Ectodermal cell (in vitro differentiated cells): ENCODE measurements at regions not wholly inside any gene's neighbourhood (a gene's known extent, or its start where the extent isn't known, plus 50 kb on each side); places are given as distances from the start of the nearest gene placed in this dataset.

ENCODE experiments used
- H3K27ac ChIP-seq: 2 replicates; pipeline ENCODE4 v1.7.0; 2013; ENCODE audit warnings: mild to moderate bottlenecking, low read depth, low read length; ENCODE audit not compliant: insufficient read depth, poor library complexity, severe bottlenecking
- H3K27me3 ChIP-seq: 2 replicates; pipeline ENCODE4 v1.7.0; 2013; ENCODE audit warnings: mild to moderate bottlenecking, low read length; ENCODE audit not compliant: insufficient read depth, control insufficient read depth, poor library complexity, severe bottlenecking
- H3K36me3 ChIP-seq: one replicate; pipeline ENCODE4 v1.7.0; 2013; ENCODE audit warnings: low read length; ENCODE audit not compliant: control insufficient read depth, insufficient read depth
- H3K4me1 ChIP-seq: one replicate; pipeline ENCODE4 v1.7.0; 2013; ENCODE audit warnings: low read length; ENCODE audit not compliant: control insufficient read depth, insufficient read depth
- H3K4me3 ChIP-seq: 2 replicates; pipeline ENCODE4 v1.7.0; 2013; ENCODE audit warnings: low read depth, low read length, control low read depth; ENCODE audit not compliant: insufficient read depth
- H3K9me3 ChIP-seq: 2 replicates; pipeline ENCODE4 v1.7.0; 2013; ENCODE audit warnings: mild to moderate bottlenecking, low read length, moderate library complexity; ENCODE audit not compliant: control insufficient read depth
- WGBS, 2 experiments: methylation state at CpG; one replicate each; pipeline ENCODE4 v1.1.7; 2013; ENCODE audit warnings: missing lambda C conversion rate in 2 of 2; 5-methylcytosine and 5-hydroxymethylcytosine counted together

DNA sequence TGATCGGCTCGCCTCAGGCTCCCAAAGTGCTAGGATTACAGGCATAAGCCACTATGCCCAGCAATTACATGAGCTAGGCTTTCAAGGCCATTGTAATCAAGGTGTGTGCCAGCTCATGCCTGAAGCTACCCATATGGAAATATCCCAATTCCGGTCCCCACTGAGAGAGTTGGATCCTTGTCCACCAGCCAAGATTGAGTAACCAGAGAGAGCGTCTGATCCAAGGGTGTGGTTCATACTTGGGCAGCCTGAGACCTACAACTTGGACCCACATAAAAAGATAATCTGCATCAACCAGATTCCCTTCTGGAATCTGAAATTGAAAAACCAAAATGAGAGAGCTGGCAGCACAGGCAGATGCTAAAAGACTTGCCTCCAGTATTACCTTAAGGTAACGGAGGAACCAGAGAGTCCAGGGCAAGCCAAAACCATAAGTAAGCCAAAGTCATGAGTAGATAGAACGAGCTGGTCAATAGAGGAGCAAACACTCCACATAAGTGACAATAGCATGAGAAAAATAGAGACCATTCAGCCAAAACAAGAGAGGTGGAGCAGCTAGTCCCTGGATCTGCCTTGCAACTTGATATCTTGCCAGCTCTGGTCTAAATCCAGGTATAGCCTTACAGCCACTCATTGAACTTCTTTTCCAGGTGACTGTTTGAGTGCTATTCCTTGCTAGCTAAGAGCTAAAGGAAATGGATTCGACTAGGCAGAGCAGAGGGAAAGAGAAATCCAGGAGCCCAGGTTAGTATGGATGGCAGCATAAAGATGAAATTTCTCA lies 63.8 kb upstream of the ATP1A1 start:
- WGBS, 2 experiments = 89 to 95% methylated on average over 7 of the region's 7 CpGs
- no peaks in the 10 kb centered on the region for H3K9me3 ChIP-seq
- no peaks in the 10 kb centered on the region for H3K36me3 ChIP-seq
- no peaks in the 10 kb centered on the region for H3K4me1 ChIP-seq
- H3K4me3 ChIP-seq = no peak overlapping the region
- H3K27ac ChIP-seq = no peak overlapping the region
- no peaks in the 10 kb centered on the region for H3K27me3 ChIP-seq

DNA sequence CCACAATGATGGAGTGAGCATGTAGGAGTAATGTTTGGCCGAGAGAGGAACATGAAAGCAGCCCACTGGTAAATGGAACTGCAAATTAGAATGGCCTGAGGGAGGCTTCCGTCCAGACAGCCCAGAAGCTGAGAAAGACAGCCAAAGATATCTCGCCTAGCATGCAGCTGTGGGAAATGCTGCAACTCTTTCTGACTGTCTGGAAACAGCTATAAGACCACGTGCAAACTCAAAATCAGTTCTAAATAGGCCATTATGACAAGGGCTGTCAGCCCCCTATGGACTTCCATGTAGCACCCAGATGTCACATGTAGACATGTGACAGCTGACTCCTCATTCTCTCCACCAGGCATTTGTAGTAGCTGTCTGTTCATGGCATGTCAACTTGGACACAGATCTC lies 62.9 kb upstream of the ATP1A1 start:
- no peaks in the 10 kb centered on the region for H3K9me3 ChIP-seq
- H3K4me3 ChIP-seq = no peak overlapping the region
- H3K36me3 ChIP-seq = no peaks in the 10 kb centered on the region
- no peaks in the 10 kb centered on the region for H3K4me1 ChIP-seq
- 86 to 92% methylated on average over 4 of the region's 4 CpGs for WGBS, 2 experiments
- no peak overlapping the region for H3K27ac ChIP-seq
- H3K27me3 ChIP-seq = no peaks in the 10 kb centered on the region

DNA sequence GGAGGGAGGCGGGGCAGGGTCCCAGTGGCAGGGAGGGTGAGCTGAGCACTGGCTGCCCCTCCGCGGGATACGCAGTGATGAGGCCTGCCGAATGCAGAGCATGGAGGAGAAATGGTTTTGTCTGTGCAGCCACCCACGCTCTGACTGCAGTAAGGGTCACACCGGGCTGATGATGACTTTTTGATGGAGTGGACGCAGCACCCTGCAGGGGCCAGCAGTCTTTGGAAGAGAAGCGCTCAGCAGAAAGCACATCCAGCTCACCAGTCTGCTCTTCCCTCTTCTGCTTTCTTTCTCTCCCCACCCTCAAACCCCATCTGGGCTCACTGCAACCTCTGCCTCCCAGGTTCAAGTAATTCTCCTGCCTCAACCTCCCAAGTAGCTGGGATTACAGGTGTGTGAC lies 61.9 kb upstream of the ATP1A1 start:
- WGBS, 2 experiments = 75 to 78% methylated on average over 9 of the region's 9 CpGs
- no peaks in the 10 kb centered on the region for H3K4me1 ChIP-seq
- H3K9me3 ChIP-seq = no peaks in the 10 kb centered on the region
- H3K27me3 ChIP-seq = no peaks in the 10 kb centered on the region
- H3K27ac ChIP-seq = no peak overlapping the region
- no peaks in the 10 kb centered on the region for H3K36me3 ChIP-seq
- H3K4me3 ChIP-seq = no peak overlapping the region

DNA sequence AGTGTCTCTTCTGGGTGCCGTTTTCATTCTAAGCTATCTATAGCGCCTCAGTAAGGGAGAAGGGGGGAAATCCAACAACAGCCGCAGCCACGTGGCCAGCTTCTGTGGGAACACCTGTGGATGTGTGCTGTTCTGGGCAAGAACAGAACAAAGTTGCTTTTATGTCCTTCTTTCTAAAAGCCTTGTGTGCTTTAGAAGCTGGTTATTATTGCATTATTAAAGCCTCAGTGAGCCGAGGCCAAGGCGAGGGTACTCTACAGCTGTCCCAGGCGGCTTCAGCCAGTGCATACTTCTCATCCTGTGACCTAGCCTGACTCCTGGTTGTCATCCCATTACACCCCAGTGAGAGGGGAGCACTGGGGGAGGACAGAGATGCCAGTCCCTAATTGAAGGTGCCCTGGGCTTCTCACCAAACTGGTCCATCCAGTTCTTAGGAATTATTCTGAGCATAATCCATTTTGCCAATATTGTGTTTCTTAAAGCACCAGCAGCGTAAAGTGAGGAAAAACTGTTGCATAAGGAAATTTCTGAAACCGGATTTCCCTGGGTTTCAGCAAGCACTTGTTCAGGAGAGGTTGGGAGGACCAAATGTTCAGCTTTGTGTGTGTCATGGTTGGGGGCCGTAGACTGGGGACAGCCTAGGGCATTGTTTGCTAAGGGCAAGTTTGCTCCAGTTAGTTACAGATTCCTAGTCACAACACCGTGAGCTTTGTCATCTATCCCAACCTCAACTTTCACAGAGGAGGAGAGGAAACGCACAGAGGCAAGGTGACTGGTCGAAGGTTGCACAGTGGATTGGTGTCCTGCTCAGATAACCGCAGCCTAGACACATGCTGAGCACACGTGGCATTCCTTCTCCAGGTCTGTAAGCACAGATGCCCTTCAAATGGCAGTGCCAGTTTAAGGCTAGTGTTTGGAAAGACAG lies 61.0 kb upstream of the ATP1A1 start:
- Histone ChIP-seq H3K36me3 (no peaks in the 10 kb centered on the region), H3K4me1 (no peaks in the 10 kb centered on the region), H3K4me3 (no peak overlapping the region), H3K27ac (no peak overlapping the region), H3K27me3 (no peaks in the 10 kb centered on the region), H3K9me3 (no peaks in the 10 kb centered on the region)
- 88 to 90% methylated on average over 15 of the region's 15 CpGs for WGBS, 2 experiments

DNA sequence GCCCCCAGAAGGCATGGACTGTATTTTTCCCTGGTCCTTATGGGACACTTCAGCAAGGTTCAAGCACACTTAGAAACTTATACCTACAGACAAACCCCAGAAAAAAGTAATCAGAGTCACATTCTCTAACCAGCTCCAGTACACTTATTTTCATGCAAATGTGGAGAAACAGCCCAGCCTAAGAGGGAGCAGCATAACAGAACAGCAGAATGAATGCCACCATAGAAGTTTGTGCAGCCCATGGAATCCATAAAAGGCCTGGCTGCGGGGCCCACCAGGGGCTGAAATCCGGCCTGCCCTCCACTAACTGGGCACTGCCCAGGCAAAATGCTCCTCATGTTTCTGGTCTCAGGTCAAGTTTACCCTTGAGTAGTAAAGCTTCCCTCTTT lies 60.4 kb upstream of the ATP1A1 start:
- no peak overlapping the region for H3K27ac ChIP-seq
- WGBS, 2 experiments = 86 to 88% methylated on average over 2 of the region's 2 CpGs
- no peak overlapping the region for H3K4me3 ChIP-seq
- no peaks in the 10 kb centered on the region for H3K27me3 ChIP-seq
- no peaks in the 10 kb centered on the region for H3K4me1 ChIP-seq
- H3K9me3 ChIP-seq = no peaks in the 10 kb centered on the region
- H3K36me3 ChIP-seq = no peaks in the 10 kb centered on the region

DNA sequence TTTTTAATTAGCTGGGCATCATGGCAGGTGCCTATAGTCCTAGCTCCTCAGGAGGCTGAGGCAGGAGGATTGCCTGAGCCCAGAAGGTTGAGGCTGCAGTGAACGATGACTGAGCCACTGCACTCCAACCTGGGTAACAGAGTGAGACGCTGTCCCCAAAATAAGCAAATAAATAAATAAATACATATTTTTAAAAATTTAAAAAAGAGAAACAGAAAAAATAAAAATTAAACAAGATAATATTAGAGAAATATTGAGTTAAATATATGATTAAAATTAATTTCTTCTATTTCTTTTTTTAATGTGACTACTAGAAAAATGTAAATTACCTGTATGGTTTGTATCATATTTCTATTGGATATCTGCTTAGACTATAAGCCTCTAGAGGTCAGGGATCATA lies 59.3 kb upstream of the ATP1A1 start:
- Histone ChIP-seq H3K4me1 (no peaks in the 10 kb centered on the region), H3K36me3 (no peaks in the 10 kb centered on the region), H3K27me3 (no peaks in the 10 kb centered on the region), H3K4me3 (no peak overlapping the region), H3K9me3 (no peaks in the 10 kb centered on the region), H3K27ac (no peak overlapping the region)
- WGBS, 2 experiments = 88 to 95% methylated on average over 1 of the region's 2 CpGs

DNA sequence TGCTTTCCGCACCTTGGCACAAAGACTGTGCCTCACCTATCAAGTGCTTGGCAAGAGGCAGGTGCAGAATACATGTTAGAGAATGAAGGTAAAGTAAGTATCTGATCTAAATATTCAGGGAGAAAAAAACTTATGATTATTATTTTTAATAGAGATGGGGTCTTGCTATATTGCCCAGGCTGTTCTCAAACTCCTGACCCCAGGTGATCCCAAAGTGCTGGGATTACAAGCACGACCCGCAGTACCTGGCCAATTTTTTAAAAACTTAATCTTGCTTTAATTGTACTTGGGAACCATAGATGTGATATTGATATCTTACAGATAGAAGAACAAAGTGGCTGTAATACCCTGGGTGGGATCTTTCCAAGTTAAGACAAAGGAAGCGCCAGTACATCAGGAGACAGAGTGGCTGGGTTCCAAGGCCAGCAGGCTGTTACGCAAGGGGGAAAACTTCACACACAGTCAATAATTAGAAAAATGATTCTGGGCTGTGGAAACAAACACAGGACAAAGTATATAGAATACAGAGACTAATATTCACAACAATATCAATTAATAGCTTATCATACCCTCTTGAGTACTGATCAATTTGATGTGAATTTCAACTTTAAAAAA lies 58.6 kb upstream of the ATP1A1 start:
- Histone ChIP-seq H3K27ac (no peak overlapping the region), H3K4me3 (no peak overlapping the region), H3K27me3 (no peaks in the 10 kb centered on the region), H3K36me3 (no peaks in the 10 kb centered on the region), H3K4me1 (no peaks in the 10 kb centered on the region), H3K9me3 (no peaks in the 10 kb centered on the region)
- 90 to 95% methylated on average over 4 to 5 of the region's 5 CpGs for WGBS, 2 experiments

DNA sequence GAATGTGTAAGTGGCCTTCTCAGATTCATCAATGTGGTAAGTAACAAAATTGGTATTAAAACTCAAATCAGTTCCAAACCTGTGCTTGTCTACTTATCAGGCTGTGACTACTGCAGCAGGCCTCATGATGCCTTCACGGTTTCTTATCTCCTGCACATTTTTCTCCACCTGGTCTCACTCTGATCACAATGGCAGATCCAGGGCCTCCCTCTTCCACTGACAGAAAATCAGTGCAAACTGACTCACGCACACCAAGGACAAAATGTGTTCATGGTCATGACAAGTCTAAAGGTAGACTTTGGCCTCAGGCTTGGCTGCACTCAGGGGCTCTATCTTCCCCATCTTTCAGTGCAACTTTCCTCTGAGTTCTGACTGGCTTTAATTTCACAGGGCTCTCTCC lies 56.7 kb upstream of the ATP1A1 start:
- H3K36me3 ChIP-seq = no peaks in the 10 kb centered on the region
- no peaks in the 10 kb centered on the region for H3K4me1 ChIP-seq
- H3K4me3 ChIP-seq = no peak overlapping the region
- H3K27me3 ChIP-seq = no peaks in the 10 kb centered on the region
- no peak overlapping the region for H3K27ac ChIP-seq
- no peaks in the 10 kb centered on the region for H3K9me3 ChIP-seq
- 87 to 93% methylated on average over 2 of the region's 2 CpGs for WGBS, 2 experiments

DNA sequence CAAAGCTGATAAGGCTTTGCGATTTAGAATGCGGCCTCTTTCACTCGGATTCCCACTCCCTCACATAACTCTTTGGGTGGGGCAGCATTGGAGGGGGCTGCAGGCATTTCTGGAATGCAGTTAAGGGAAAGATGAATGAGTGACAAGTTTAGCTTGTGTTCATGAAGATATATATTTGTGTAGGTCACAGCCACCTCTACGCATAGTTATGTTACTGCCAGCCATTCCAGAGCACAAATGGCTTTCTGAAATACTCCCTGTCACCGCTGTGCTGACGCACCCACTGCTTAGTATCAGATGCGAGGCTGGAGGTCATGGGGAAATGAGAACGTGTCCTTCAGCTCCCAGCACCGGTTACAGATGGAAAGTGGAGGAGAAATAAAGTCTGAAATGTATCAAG lies 54.1 kb upstream of the ATP1A1 start:
- Histone ChIP-seq H3K27ac (no peak overlapping the region), H3K9me3 (no peaks in the 10 kb centered on the region), H3K36me3 (no peaks in the 10 kb centered on the region), H3K27me3 (no peaks in the 10 kb centered on the region), H3K4me1 (no peaks in the 10 kb centered on the region), H3K4me3 (no peak overlapping the region)
- 89% methylated on average over 9 of the region's 9 CpGs for WGBS, 2 experiments

DNA sequence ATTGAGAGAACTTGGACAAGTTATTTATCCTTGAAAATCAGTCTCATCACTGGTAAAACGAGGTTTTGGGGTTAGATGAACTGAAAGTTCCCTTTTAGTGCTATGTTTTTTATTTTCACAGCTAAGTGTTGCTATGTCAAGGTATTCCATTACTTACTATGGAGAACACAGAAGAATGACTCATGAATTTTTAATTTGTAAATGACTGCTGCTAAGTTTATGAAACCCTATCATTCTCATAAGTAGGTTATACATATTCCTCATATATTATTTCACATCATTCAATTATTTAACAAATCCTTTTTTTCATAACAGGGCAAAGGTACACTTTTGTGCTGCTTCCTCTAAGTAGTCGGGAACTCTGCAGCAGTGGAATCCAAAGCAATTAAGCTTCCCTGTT lies 52.2 kb upstream of the ATP1A1 start:
- H3K36me3 ChIP-seq = no peaks in the 10 kb centered on the region
- no peak overlapping the region for H3K4me3 ChIP-seq
- no peak overlapping the region for H3K27ac ChIP-seq
- H3K4me1 ChIP-seq = no peaks in the 10 kb centered on the region
- 86 to 88% methylated on average over 2 of the region's 2 CpGs for WGBS, 2 experiments
- no peaks in the 10 kb centered on the region for H3K27me3 ChIP-seq
- no peaks in the 10 kb centered on the region for H3K9me3 ChIP-seq
